Stimulated activated CD8-positive, alpha-beta memory T cell treated with anti-CD3 and anti-CD28 coated beads, Interleukin-15, amount 100 ng/mL, for 48 hours (primary cell): ENCODE measurements at regions not wholly inside any gene's neighbourhood (a gene's known extent, or its start where the extent isn't known, plus 50 kb on each side); places are given as distances from the start of the nearest gene placed in this dataset.
"Not testable (repeated sequence)": the region's sequence is repeated elsewhere in the genome, so short reads cannot be mapped to it uniquely, and the experiment has no call there.

Source experiments
- DNase-seq, 2 donors: peaks; one replicate each; pipeline ENCODE4 v3.0.0-alpha.2; 2020; ENCODE audit warnings: low read depth in 2 of 2

GRCh38 chr11:93032580-93032979 is 63.1 kb downstream of the MTNR1B start:
- DNase-seq = no peak

DNA sequence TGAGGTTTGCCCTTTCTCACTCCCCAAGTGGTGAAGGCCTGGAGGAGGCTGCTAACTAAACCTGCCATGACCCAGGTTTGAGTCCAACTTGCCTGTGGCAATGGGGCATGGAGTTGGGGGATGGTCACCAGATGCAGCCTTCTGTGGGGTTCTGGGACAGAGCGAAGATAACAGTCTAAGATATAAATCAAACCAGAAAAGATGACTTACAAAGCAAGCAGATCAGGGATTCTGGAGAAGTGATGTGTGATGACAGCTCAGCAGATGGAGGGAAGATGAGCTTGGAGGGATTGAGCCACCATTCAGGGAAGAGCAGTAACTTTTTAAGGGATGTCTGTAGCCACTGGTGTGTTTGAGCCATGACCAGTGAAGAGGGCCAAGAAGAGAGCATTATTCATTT is 63.6 kb downstream of the MTNR1B start:
- DNase-seq = no peak

DNA sequence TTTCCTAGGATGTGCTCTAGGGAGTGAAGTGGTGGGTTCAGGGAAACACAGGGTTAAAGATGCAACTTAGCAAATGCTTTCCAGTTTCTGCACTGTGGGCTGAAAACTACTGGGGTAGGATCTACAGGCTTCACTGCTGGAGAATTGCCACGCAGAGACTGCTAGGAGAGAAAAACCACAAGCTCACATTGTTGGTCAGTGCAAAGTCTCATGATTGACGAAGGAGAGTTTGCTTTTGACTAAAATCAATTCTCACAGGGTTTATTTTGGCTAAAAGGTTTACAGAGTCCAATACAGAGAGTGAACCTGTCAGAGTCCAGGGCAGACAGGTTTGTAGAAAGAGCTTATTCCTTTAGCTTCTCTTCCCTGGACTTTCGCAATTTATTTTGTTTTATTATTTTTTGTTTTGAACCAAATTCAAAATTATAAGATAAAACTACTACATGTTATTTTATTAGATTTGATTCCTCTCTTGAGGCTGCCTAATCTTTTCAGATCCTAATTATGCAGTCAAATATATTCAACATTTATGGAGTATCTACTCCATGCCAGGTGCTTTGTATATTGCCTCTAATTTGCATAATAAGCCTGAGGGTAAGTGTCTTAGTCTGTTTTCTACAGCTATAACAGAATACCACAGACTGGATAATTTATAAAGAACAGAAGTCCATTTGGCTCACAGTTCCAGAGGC is 64.7 kb downstream of the MTNR1B start:
- no peak for DNase-seq

DNA sequence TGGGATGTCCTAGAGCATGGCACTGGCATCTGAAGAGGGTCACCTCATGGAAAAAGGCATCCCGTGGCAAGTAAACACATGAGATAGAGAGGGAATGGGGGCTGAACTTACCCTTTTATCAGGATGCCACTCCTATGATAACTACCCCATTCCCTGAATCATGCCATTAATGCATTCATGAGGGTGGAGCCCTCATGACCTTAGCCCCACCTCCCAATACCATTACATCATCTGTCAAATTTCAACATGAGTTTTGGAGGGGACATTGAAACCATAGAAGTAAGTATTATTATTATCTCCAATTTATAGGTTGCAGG is 65.2 kb downstream of the MTNR1B start:
- DNase-seq = no peak

DNA sequence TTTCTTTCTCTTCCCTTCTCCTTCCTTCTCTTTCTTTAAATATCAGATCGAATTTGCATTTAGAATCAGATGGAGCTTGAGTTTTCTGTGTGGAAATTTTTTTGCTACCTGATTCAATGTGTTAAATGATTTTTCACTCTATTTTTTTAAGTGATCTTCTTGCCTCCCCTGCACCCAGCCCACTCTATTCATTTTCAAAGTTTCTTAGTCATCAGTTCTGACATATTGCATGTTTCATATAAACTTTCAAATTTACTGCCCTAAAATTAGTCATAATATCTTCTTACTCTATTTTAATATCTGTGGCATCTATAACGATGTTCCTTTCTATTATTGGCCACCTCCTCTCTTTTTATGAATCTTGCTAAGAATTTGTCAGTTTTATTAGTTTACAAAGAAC is 69.1 kb downstream of the MTNR1B start:
- DNase-seq = no peak

DNA sequence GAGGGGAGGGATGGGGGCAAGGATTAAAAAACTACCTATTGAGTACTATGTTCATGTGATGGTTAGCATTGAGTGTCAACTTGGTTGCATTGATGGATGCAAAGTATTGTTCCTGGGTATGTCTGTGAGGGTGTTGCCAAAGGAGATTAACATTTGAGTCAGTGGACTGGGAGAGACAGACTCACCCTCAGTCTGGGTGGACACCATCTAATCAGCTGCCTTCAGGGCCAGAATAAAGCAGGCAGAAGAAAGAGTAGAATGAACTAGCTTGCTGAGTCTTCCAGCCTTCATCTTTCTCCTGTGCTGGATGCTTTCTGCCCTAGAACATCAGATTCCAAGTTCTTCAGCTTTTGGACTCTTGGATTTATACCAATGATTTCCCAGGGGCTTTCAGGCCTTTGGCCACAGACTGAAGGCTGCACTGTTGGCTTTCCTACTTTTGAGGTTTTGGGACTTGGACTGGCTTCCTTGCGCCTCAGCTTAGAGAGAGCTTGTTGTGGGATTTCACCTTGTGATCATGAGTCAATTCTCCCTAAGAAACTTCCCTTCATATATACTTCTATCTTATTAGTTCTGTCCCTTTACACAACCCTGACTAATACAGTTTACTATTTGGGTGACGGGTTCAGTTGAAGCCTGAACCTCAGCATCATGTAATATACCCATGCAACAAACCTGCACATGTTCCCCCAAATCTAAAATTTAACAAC is 70.2 kb downstream of the MTNR1B start:
- DNase-seq = no peak

DNA sequence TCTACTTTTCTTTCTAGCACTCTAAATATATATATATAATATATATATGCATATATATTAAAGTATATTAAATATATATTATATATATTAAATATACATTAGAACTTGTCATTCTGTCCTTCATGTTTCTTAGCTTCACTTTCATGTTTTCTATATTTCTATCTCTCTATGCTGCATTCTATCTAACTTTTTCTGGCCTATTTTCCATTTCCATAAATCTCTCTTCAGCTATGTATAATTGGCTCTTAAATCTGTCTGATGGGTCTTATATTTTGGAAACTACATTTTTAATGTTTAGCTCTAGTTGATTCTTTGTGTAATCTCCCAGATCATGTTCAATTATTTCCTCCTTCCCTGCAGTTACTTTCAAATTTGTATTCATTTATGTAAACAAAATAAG is 72.2 kb downstream of the MTNR1B start:
- DNase-seq = no peak

GRCh38 chr11:93043186-93043585 is 73.7 kb downstream of the MTNR1B start:
- DNase-seq = not testable (repeated sequence)

DNA sequence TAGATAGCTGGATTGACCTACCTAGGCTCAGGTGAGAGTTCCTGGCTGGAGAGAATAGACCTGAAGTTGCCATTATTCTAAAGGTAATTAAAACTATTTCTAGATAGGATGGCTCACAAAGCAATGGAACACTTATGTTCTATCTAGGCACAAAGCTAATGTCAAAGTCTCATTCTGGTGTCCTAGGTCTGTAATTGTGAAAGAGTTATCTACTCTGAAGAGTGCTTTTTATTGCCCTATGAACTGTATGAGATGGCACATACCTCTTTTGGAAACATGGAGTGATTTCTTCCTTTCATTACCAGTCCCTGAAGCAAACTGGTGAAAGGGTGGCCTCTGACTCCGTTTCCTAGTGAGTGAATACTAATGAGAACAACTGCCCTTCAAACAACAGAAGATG is 80.3 kb downstream of the MTNR1B start:
- DNase-seq = no peak

DNA sequence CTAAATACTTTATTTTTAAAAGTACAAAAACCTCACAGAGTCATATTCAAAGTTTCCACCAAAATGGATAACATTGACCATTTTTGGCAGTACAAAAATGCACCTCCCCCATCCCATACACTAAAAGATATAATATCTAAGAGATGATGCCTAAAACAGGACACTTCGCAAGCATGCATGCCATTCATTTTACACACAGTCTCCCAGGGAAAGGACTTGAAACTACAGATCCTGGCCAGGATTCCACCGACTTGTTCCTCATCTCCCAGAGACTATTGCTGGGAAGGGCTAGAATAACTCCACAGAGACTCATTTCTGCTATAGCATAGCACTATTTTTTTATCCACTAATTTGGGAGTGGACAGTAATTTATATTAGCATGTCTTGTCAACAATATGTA is 81.7 kb downstream of the MTNR1B start:
- no peak for DNase-seq

DNA sequence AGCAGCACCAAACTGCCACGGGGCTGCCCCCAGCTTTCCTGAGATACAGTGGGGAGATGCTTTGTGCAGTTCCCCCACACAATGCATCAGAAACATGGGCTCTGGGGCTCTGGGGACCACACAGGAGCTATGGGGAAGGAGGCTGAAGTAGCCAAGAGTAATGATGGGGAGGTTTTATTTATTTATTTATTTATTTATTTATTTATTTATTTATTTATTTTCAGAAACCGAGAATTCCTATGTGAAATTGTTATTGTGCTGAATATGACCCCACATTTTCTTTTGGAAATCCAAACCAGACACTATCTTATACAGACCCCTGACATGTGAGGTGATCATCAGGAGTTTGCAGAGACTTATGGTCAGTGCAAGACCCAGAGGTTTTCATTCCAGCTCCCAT is 84.4 kb downstream of the MTNR1B start:
- DNase-seq = no peak

- no peak for DNase-seq
Measured at GRCh38 chr11:93054279-93054678, 84.8 kb downstream of the MTNR1B start.

- peak; percentile 13 to 14 for DNase-seq
Measured at GRCh38 chr11:93054881-93055280, 85.4 kb downstream of the MTNR1B start.

- no peak for DNase-seq
Measured at GRCh38 chr11:93059117-93059957, 89.9 kb downstream of the MTNR1B start.

- no peak for DNase-seq
Measured at GRCh38 chr11:93063086-93063485, 93.6 kb downstream of the MTNR1B start.

DNA sequence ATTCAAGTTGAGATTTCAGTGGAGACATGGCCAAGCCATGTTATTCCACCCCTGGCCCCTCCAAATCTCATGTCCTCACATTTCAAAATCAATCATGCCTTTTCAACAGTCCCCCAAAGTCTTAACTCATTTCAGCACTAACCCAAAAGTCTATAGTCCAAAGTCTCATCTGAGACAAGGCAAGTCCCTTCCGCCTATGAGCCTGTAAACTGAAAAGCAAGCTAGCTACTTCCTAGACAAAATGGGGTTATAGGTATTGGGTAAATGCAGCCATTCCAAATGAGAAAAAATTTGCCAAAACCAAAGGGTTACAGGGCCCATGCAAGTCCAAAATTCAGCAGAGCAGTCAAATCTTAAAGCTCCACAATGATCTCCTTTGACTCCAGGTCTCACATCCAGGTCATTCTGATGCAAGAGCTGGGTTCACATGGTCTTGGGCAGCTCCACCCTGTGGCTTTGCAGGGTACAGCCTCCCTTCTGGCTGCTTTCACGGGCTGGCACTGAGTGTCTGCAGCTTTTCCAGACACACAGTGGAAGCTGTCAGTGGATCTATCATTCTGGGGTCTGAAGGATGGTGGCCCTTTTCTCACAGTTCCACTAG is 95.7 kb downstream of the MTNR1B start:
- DNase-seq = not testable (repeated sequence)

GRCh38 chr11:93067881-93068390 is 98.5 kb downstream of the MTNR1B start:
- no peak for DNase-seq

DNA sequence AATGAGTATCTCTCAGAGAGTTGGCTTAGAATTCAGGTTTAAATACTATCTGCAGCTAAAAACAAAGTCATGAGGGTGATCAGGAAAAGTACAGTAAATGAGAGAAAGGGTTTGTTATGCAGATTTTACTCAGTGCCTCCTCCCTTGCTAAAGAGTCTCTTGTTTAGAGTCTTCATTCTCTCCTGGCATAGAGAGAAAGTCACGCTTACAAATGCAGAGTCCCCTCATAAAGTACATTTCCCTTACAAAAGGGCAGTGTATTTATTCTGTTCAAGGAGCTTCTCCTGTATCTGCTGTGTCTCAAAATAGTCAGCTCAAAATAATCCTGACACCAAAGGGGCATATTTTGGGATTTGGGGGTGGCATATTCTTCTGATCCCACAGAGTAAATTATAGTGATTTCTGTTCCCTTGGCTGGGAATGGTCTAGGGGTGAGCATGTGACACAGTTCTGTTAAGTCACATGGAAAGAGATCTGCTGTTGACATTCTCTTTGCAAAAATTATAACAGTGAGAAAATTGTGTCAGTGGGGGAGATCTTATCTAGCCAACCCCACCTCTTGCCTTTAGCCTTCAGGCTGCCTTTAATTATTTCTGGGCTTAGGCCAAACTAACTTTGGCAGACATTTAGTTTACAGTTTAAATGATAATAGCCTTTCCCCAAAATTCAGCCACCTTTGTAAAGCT is 102.9 kb downstream of the MTNR1B start:
- DNase-seq = no peak

GRCh38 chr11:93073026-93073425 is 103.6 kb downstream of the MTNR1B start:
- no peak for DNase-seq

- no peak for DNase-seq
Measured at GRCh38 chr11:93073508-93074280, 104.2 kb downstream of the MTNR1B start.

DNA sequence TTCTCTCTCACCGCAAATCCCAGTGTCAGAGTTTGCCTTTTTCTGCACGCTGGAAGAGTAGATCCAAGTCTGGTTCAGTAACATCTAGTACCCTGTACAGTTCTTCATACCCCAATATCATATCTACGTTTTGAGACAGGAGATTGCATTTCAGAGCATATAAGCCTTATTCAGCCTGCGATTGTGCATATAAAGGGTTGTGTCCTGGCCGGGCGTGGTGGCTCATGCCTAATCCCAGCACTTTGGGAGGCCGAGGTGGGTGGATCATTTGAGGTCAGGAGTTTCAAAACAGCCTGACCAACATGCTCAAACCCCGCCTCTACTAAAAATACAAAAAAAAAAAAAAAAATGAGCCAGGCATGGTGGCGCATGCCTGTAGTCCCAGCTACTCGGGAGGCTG is 104.9 kb downstream of the MTNR1B start:
- no peak for DNase-seq
